KBM-7 (cell line): ENCODE measurements at regions not wholly inside any gene's neighbourhood (a gene's known extent, or its start where the extent isn't known, plus 50 kb on each side); places are given as distances from the start of the nearest gene placed in this dataset.

Source experiments
- DNase-seq: peaks from one replicate; pipeline ENCODE4 v3.0.0-alpha.2; 2015
- in situ Hi-C: fragments of 300-500 bp; cut with MboI; formaldehyde crosslinking; loops from 2 replicates; pipeline ENCODE4 v1.14.3; 2020; ENCODE audit warnings: low sequenced_read_pairs, low pct_unique_long_range_greater_than_20kb, mixed read lengths

DNA sequence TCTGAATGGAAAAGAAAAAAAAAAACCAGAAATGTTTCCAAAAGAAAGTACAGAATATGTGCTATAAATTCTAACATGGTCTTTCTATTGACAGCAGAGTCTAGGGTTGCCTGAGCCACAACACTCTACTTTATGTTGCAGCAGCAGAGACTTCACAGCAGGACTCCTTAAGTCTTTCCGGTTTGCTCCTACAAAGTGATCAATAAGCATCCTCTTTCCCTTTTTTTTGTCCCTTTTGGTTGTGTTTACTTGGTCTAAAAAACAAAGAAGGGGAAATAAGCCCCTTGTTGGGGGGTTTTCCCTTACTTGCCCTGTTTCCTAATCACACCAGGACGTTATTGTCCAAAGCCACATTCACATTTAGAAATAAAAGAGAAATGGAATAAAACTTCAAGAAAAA lies 163.1 kb upstream of the MPPED2 start:
- DNase-seq, result no peak
- in situ Hi-C loops, result no loop called here

DNA sequence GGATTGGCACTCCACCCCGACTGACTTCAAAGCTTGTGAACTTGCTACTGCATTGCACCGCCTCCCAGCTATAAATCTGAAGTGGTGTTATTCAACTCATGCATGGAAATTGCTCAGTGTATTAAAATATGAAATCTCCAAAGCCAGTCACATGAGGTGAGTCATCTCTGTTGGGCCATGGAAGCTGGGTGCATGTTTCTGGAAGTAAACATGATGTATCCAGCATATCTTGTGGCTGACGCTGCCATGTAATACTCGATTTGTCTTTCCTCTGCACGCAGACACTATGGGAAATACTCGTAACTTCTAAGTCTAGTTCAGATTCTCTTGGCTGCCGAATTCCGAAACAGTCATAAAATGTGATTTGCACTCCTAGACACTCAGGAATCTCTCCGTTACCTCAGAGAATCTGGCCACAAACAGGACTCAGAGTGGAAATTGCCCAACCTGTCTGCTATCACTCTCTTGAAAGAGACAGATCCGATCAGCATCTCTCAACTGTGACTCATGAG lies 154.9 kb upstream of the MPPED2 start:
- in situ Hi-C loops, result no loop called here
- DNase-seq, result no peak

DNA sequence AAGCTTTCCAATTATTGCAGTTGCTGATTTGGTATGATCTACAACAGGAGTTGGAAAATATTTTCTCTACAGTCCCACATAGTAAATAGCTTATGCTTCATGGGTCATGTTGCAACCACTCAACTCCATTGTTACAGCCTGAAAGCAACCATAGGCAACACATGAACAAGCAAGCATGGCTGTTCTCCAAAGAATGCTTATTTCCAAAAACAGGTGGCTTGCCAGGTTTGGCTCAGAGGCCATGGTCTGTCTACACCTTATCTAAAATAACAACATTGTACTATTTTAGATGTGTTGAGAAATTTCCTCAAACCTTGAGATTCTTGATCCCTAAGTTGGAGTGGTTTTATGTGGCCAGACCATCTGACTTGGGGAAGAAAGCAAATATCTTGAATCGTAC lies 153.9 kb upstream of the MPPED2 start:
- in situ Hi-C loops, result no loop called here
- no peak for DNase-seq

DNA sequence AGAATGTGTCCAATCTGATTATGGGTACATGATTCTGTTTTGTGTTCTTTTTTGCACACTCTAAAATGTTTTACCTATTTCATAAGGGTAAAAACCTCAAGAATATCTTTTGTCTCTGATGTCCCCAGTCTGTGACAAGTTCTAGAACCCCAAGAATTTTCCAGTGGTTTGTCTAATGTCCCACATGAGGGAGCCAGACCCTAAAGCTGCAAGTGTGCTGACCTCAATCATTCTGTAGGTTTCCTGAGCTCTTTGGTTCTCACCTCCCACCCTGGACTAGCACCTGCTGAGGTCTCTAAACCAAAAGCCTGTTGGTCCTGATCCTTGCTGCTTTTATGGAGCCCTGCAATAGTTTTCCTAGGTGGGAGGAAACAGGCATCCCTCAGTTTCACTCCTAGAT lies 149.8 kb upstream of the MPPED2 start:
- in situ Hi-C loops, result no loop called here
- no peak for DNase-seq

DNA sequence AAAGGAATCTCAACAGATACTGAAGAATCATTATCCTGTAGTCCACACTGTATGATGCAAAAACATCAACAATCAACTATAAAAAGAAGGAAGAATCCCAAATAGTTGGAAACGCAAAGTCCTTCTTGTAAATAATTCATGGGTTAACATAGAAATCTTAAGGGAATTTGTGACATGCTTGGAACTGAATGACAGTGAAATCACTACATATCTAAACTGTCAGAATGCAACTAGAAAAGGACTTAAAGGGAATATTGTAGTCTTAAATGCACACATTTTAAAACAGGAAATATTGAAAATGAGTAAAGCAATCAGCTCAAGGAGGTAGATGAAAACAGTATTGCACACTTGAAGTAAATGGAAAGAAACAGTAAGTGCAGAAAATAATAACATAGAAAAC lies 147.6 kb upstream of the MPPED2 start:
- DNase-seq, result no peak
- in situ Hi-C loops, result no loop called here

DNA sequence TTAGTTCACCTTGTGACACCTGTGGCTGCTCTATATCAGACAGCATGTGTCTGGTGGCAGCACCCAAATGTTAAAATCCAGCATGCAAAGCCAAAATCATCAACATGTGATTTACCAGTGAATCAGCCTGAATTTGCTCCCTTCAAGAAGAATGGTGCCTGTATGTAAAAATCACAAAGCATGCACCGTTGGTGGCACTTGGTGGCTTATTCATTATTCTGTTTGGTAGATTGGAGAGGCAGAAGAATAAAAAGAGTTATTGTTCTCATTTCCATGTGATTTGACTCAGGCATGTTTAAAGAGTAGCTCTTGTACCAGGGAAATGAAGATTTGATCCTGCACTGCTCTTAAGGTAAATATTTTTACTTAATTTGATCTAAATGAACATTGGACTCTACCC lies 143.9 kb upstream of the MPPED2 start:
- in situ Hi-C loops, result no loop called here
- DNase-seq, result no peak

DNA sequence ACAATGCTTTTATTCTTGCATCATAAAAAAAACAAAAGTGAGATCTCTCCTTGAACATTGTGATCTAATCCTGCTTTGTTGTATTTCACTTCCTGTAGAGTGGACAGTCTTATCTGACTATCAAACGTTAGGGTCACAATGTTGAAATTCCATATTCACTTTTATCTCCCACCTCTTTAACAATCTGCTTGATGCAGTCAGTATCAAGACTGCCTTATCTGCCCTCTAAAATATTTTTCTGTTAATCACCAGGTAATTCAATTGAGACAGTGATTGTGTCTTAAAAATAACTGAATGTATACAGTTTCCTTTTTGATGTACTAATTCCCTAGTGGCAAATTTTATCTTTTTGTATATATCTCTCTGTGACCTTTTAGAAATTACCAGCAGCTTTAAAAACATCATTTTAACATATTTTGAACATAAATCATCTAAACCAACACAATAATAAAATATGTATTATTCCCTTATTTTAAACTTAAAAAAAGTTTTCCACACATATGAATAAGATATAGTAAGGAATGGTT lies 143.1 kb upstream of the MPPED2 start:
- in situ Hi-C loops, result no loop called here
- DNase-seq, result no peak

DNA sequence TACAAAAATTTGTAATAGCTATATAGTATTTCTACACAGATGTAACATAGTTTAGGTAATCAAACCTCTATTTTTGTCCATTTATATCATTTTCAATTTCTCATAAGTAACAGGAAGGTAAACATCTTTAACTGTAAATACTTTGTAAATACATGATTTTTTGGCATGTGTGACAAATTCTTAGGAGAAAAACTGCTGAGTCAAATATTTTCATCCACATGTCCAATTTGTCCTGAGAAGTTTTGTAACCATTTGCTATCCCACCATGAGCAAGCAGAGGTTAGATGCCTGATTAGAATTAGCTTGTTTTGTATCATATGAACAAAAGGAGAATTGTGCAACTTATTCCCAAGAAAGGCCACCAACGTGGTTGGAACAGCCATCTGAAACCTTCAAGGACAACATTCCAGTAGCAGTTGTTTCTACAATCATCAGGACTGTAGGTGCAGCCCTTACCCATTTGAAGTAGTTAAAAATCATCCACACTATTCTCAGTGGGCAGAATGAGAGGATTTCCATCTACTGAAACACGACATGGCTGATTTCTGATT lies 139.6 kb upstream of the MPPED2 start:
- no peak for DNase-seq
- in situ Hi-C loops, result no loop called here

DNA sequence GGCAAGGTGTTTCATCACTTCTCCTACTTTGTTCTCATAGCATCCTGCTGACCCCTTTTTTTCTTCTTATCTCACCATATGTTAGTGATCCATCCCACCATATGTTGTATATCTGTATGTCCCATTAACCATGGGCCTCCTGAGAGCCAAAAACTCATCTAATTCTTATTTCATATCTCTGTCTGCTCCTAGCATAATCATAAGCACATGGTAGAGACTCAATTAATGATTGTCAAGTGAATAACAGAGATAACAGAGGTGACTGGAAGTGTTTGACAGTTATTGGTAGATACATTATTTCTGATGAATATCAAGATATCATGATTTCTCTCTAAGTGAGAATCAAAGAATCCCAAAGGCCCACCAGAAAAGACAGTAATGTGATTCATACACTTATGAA lies 138.1 kb upstream of the MPPED2 start:
- DNase-seq, result no peak
- in situ Hi-C loops, result no loop called here

DNA sequence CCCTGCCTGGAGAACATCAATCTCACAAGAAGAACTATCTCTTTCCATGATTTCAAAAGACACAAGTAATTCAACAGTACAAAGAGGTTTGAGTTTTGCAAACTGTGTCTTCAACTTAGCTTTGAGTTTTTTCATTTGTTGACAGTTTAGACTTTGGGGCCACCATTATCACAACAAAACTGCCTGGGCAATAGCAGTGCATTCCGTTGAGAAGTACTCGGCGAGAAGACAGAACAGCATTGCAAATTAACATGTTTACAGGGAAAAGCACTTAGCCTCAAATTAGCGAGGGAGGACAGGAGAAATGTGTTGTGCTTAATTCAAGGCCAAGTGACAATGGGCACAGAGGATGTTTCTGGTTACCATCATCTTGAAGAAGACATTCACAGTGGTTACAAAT lies 133.2 kb upstream of the MPPED2 start:
- no peak for DNase-seq
- in situ Hi-C loops, result no loop called here

DNA sequence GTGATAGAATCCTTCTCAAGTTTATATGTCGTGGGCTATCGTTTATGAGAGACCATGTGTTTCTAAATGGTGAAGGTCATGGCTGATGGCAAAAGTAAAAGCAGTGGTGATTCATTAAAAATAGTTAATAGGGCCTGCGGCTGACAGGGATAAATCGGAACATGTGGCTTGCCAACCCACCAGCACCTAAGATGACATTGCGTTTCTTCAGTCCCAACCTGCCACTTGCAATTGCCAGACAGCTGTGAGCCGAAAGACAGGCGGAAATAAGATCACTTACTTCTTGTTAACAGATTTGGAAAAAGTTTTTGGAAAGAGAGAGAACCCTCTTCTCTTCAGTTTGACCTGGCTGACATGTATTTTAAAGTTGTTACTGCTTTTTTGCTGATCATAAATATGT lies 131.5 kb upstream of the MPPED2 start:
- in situ Hi-C loops, result no loop called here
- no peak for DNase-seq

DNA sequence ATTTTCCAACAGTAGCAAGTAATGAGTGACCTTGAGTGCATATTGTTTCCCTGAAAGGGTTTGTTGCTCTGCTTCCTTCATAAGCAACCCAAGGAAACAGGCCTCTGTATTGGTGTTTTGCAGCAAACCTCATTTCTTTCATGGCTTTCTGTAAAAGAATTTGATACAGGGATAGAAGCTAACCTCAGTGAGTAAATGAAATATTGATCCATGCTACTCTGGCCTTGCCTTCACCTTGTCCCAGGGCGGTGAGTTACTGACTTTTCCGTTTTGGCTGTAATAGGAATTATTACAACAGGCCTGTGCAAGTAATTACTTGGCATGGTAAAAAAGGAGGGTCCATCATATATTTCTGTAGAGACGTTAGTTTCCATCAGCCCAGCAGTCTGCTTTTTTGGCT lies 130.9 kb upstream of the MPPED2 start:
- no peak for DNase-seq
- in situ Hi-C loops, result no loop called here

DNA sequence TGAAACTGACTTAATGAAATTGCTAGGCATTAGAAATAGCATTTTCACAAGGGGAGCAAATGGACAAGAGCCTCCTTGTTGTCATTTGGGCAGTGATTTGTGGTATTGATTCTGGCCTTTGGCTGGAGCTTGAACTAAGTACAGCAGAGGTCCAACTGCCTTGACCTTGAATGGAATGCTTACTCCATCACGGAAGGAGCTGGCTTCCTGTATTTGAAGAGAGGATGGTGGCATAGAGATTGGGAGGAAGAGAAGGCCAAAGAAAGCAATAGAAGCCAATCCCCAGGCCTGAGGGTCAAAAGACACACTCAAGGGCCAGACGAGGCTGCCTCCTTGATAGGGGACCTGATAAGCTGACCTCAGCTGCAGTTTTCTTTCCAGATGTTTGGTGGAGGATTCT lies 126.6 kb upstream of the MPPED2 start:
- no peak for DNase-seq
- in situ Hi-C loops, result no loop called here

DNA sequence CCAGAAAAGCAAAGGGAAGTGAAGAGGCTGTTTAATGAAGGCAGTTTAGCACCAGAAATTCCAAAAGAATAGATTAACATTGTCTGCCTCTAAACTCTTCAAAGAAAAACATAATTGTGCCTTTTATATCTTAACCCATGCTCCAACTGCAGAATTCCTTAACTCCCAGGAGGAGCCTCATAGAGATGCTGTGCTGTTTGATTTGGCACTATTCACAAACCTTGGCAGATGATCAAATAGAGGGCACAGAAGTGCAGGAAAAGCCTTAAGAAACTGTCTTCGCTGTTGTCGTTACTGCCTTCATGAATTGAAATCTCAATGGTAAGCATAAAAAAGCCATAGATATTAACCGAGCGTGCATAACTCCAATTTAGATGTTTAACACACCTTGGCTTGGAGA lies 124.1 kb upstream of the MPPED2 start:
- in situ Hi-C loops, result no loop called here

DNA sequence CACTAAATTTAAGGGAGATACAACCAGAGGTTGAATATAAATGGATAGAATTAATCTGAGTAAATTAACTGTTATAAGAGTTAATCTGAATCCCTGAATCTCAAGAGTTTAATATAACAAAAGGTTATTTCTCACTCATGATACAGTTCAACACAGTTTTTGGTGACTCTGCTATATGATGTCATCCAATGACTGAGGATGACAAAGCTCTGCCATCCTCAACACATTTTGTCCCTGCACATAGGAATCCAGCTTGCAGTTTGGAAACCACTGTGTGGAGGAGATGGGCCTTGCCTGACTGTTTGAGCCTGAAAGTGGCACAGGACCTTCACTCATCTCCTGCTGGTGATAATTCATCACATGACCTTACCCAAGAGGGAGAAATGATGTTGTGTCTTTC lies 121.0 kb upstream of the MPPED2 start:
- in situ Hi-C loops, result no loop called here
- no peak for DNase-seq

More for the DNA sequence above, 124.1 kb upstream of the MPPED2 start:
- DNase-seq, result no peak

DNA sequence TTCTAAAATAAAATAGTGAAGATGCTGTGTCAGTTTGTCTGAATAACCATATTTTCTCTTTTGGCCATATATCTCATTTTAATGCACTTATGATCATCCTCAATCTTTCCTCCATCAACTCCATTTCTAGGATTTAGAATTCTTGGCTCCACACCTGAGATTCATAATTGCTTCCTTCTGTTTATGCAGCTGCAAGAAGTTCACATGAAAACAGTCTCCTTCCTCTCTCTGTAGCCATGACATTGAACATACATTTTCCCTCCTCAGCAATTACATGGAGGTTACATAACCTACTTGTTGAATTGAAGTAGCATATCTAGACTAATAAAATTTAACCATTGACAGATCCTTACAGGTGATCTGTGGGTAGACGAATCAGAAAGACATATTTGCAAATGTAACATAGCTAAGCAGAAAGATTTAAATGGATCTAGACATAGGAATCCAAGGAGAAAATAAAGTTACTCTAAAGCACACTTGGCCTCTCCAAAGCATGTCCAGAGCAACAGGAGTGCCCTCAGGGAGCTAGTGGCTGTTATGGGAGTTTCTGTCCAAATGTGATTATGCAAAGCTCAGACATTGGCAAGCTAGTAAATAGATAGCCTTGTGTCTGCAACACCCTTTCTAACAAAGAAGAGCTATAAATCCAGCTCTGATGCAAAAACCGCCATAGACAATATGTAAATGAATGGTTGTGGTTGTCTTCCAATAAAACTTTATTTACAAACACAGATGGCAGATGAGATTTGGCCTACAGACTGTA lies 119.9 kb upstream of the MPPED2 start:
- DNase-seq, result no peak
- in situ Hi-C loops, result no loop called here

DNA sequence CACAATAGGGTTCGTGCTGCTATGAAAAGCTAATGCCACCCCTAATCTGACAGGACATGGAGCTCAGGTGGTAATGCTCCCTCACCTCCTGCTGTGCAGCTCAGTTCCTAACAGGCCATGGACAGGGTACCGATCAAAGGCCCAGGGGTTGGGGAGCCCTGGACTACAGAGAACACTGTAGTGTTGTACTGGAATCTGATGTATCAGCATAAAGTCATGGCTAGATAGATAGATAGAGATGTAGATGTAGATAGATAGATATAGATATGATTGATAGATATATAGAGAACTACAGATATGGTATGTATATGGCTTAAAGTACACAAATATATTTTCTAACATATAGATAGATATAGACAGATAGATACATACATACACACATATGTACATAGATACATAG lies 112.3 kb upstream of the MPPED2 start:
- in situ Hi-C loops, result no loop called here

DNA sequence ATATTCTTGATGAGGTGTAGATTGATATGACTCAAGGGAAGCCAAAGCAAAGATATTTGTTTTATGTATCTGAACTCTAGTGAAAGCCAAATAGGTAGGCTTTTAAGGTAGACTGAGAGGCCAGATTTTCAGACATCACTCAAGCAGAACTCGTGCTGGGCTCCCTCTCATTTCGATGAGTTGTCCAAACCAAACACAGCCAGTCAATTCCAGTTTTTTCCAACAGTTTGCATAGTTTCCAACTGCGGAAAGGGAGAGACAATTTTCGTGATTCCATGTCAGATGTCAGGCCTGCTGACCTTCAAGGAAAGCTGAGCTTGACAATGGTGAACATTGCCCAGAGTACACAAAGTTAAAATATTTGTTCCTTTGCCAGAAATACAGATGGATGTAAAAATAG lies 110.9 kb upstream of the MPPED2 start:
- DNase-seq, result no peak
- in situ Hi-C loops, result no loop called here

More for the DNA sequence above, 112.3 kb upstream of the MPPED2 start:
- DNase-seq, result no peak

DNA sequence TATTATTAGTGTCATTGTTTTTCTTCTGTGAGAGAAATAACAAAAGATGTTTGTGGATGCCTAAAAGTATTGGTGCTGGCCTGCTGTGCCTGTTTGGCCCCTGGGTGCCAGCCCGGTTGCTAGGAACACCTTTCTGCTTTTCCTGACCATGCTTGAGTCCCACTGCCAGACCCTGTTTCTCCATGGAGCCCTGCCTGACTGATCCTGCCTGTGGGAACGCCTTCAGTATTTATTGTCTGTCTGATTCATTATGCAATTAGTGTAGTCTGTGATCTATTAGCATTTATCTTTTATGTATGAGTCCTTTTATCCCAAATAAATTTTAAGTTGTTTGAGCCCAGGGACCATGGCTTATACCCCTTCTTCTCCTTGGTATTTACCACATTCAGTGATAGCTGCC lies 98.6 kb upstream of the MPPED2 start:
- DNase-seq, result no peak
- in situ Hi-C loops, result no loop called here

DNA sequence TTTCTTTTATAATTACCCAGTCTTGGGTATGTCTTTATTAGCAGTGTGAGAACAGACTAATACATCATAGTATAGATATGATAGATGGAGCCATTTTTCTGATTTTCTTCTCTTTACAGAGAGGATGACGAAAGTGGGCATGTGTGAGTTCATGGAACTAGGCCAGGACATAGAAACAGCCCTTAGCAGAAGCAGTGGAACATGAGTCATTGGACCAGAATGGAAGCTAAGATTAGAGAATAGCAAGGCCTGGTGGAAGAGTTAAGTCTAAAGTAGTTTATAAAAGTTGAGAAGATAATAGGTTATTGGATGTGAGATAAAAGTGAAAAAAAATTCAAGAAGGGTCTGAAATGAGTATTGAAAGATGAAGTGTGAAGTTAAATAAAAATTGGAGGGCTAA lies 97.0 kb upstream of the MPPED2 start:
- in situ Hi-C loops, result no loop called here
- DNase-seq, result no peak

DNA sequence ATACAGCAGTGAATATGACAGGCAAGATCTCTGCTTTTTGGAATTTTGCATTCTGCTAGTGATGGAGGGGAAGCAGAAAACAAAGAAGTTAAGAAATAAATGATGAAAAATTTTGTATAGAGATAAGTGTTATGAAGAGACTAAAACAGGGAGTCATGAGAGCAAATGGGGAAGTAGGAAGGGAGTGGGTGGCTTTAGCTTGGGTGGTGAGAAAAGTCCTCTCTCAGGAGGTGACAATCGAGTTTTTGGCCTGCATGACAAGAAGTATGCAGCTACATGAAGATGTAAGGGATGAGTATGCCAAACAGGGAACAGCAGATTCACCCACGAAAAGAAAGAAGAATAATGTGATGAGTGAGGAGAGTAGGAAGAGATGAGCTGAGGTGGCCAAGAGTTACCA lies 80.7 kb upstream of the MPPED2 start:
- DNase-seq, result no peak
- in situ Hi-C loops, result no loop called here
